NCI-H2081 treated with DMSO at 0.1 percent for 48 hours (cell line): ENCODE measurements at regions not wholly inside any gene's neighbourhood (a gene's known extent, or its start where the extent isn't known, plus 50 kb on each side); places are given as distances from the start of the nearest gene placed in this dataset.
"Not testable (repeated sequence)": the region's sequence is repeated elsewhere in the genome, so short reads cannot be mapped to it uniquely, and the experiment has no call there.

ENCODE experiments used
- DNase-seq: peaks from one replicate; lab custom pipeline; 2025; lab: John Stamatoyannopoulos, UW

- no peak for DNase-seq
Observed at GRCh38 chr12:47410383-47410782, 295.4 kb downstream of the RPAP3 start.

DNA sequence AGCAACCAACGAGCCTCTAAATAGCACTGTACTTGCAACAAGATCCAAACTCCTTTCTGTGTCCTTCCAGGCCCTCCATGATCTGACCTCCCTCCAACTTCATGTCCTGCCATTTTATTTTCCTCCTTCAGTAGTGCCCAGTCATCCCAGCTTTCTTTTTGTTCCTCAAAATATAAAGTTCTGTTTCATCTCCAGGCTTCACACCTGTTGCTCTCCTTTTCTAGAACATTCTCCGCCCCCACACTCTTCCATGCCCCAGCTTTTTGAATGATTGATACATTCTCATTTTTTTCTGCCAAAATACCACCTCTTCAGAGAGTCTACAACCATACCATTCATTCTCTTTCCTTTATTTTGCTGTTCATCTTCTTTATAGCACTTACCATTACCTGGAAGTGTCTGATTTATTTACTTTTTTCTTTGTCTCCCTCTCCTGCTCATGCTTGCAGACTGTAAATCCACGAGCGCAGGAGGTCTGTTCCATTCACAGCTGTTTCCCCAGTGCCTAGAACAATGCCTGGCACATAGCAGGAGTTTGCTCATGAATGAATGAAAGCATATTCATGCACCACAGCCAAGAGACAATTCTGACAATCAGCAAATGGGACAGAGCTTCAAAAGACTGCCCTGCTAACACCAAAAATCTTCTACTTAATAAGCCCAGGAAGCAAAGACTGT, 296.4 kb downstream of the RPAP3 start:
- DNase-seq = no peak

- no peak for DNase-seq
Observed at GRCh38 chr12:47408171-47408871, 297.5 kb downstream of the RPAP3 start.

GRCh38 chr12:47407463-47408129, 298.2 kb downstream of the RPAP3 start:
- DNase-seq = no peak

GRCh38 chr12:47403681-47404080, 302.1 kb downstream of the RPAP3 start:
- no peak for DNase-seq

GRCh38 chr12:47401196-47401595, 304.6 kb downstream of the RPAP3 start:
- not testable (repeated sequence) for DNase-seq

DNA sequence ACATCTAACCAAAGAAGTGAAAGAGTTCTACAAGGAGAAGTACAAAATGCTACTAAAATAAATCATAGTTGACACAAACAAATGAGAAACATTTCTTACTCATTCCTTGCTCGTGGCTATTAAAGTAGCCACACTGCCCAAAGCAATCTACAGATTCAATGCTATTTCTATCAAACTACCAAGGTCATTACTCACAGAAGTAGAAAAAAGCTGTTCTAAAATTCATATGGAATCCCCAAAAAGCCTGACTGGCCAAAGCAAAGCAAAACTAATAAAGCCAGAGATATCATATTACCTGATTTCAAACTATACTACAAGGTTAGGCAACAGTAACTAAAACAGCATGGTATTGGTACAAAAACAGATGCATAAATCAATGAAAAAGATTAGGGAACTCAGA, 305.6 kb downstream of the RPAP3 start:
- DNase-seq = no peak

GRCh38 chr12:47397664-47398281, 308.1 kb downstream of the RPAP3 start:
- no peak for DNase-seq

DNA sequence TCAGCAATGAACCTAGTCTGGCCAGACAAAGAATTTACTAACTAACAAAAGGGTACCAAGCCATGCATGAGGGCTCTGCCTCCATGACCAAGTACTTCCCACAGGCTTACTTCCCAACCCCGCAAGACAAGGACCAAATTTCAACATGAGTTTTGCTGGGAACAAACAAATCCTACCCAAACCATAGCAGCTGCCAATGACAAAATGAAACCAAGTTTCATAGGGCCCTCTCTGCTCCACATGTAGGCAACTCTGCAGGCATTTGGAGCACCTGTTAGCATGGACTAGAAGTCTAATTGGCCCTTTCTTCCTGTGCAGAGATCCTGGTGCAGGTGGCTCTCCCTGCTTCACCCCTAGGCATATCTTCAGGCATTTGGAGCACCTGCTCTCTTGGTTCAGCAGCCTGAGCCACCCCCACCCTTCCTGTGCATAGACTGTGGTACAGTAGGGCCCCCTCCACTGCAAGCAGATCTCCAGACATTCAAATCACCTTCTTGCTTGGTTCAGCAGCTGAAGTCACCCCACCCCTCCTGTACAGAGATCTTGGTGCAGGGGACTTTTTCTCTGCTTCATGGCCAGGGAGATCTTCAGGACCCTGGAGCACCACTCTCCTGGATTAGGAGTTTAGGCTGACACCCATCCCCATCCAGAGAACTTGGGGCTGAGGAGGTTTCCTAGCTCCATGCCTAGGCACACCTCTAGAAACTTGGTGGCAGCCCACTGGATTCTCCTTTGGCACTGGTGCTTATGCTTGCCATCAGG, 308.7 kb downstream of the RPAP3 start:
- DNase-seq = no peak

- no peak for DNase-seq
Observed at GRCh38 chr12:47394070-47394469, 311.8 kb downstream of the RPAP3 start.

DNA sequence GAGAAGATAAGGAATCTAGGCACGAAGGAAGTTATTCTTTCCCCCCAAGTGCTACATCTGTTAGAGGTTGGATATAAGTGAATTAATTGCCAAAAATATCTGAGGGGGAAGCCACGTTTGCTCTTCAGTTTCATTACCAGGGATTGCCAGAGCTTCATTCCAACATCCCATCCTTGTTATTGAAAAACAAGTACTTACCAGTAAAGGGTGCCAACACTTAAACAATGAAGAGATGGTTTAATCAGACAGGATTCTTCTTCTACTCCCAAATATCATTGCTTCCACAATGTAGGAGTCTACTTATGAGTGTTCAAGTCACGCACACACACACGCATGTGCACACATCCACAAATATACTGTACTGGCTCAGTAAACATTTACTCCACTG, 312.4 kb downstream of the RPAP3 start:
- DNase-seq = no peak

DNA sequence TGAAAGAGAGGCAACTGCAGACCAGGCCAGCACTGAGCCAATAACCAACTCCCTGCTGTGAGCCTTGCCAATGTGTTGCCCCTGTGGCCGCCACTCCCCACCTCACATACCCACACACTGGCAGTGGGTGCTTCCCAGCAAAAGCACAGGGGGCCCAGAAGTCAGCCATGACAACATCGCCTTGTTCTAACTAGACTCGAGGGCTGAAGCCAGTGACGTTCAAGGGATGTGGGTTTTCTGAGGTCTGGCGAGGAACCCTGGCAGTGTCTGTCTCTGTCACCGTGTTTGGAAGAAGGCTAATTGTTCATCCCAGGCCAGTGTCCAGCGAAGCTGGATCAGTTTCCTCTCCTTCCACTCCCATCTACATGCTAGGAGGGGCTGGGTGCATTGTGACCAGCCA, 311.8 kb upstream of the AMIGO2 start:
- DNase-seq = no peak

DNA sequence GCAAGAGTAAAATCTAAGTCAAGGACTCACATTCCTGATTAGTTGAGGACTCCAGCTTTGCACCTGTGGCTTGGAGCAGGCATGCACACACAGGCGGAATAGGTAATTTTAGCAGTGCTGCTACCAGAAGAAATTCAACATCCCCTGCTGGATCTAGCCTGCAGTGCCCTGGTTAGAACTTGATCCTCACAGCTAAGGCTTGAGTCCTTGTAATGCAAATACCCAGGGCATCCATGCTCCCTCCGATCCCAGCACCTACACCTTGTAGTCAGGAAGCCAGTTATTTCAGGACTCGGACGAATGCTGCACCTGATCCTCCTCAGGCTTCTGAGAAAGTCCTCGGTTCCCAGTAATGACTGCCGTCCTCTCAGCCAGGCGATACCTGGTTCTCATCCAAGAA, 309.0 kb upstream of the AMIGO2 start:
- no peak for DNase-seq

DNA sequence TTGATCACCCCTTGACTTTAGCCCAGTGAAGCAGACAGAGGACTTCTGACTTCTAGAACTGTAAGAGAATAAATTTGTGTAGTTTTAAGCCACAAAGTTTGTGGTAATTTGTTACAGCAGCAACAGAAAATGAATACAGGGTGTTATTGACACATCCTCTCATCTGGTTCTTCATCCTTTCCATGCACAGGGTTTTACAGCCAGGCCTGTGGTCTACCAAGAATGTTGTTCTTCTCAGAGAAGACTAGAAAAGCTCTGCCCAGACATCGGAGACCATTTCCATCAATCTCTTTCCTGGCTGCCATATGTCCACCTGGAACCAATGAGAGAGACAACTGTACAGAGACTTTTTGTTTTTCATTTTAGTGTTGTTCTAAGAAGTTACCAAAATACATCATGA, 308.2 kb upstream of the AMIGO2 start:
- DNase-seq = no peak

DNA sequence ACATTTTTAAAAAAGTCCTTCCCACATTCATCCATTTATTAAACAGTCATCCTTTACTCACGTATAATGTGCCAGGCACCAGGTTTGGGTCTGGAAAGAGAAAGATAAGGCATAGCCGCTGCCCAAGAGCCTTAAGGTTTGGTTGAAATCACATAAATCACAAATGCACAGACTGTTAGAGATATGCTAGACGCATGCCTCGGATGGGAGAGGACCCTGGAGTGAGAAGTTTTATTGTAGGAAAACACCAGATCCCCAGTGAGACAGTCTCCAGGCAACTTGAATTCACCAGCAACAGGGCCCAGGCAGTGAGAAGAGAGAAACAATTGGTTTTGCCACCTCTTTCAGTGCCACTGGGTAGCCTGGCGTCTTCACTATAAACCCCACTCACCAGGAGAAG, 305.9 kb upstream of the AMIGO2 start:
- no peak for DNase-seq

DNA sequence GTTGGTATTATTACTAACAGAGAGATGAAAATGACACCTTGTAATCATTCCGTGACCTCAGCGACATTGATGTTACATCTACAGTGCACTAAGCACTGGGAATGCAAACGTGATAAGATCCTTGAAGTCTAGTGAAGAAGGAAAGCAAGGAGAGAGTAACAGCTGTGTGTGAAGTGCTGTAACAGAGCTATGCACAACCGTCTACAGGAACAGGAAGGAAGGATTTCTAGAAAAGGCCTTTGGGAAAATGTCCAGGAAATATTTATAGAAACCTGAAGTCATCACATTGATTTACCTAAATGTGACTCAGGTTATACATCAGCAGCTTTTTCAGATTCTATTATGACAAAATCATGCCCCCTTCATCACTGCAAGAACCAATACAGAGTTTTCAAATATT, 304.2 kb upstream of the AMIGO2 start:
- DNase-seq = no peak

- DNase-seq = no peak
Observed at GRCh38 chr12:47382305-47382704, 302.5 kb upstream of the AMIGO2 start.

- no peak for DNase-seq
Observed at GRCh38 chr12:47378907-47379306, 299.1 kb upstream of the AMIGO2 start.

DNA sequence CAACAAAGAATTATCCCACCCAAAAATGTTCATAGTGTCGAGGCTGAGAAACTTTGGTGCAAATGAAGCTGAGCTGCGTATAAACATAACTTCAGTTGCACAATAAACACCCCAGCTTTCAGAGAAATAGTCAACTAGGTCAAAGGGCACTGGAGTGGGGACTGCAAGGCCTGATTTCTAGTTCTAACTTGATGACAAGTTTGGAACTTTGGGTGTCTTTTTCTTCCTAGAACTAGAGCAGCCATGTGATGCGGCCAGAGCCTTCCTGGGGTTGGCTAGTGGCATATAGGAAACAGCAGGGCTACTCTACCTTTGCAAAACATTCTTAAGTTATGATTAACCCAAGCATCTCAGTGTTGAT, 298.4 kb upstream of the AMIGO2 start:
- no peak for DNase-seq

- no peak for DNase-seq
Observed at GRCh38 chr12:47377414-47378221, 297.9 kb upstream of the AMIGO2 start.

- no peak for DNase-seq
Observed at GRCh38 chr12:47376927-47377326, 297.2 kb upstream of the AMIGO2 start.
